ENCODE measurements at regions not wholly inside any gene's neighbourhood (a gene's known extent, or its start where the extent isn't known, plus 50 kb on each side); places are given as distances from the start of the nearest gene placed in this dataset.

DNA sequence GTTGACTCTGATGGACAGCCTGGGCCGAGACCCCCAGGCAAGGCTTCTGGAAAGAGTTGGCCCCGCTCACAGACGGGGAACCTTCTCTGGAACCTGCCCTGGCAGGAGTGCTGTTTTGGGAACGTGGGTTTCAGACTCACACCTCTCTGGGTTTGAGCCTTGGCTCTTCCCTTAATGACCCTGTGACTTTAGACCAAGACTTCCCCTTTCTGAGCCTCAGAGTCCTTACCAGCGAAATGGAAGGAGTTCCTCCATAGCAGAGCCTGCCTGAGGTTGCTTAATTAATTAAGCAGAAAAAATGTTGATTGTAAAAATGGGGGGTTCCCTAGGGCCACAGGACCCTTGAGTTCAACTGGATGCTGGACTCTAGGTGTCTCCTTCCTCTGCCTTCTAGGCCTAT, 408.2 kb downstream of the SEC14L1 start:
- Histone ChIP-seq H3K9me3 (ENCODE audit: low read length) (no peaks in the 10 kb centered on the region), H3K4me3 (replicated peaks in 1 of 3; ENCODE audit: insufficient read depth in 1 of 3, low read depth in 2 of 3, low read length in 3 of 3) (no peak overlapping the region), H3K4me2 (ENCODE audit: low read depth, low read length) (no peak overlapping the region), H3K9ac (ENCODE audit: insufficient read depth, low read depth, low read length) (no peak overlapping the region), H3K79me2 (ENCODE audit: insufficient read depth, low read length) (no peaks in the 10 kb centered on the region), H4K20me1 (ENCODE audit: insufficient read depth, low read length) (no peaks in the 10 kb centered on the region), H2AFZ (ENCODE audit: low read length) (no peak overlapping the region), H3K36me3 (replicated peaks in 1 of 2; ENCODE audit: control insufficient read depth in 1 of 2, insufficient read depth in 2 of 2, low read length in 2 of 2) (no peaks in the 10 kb centered on the region), H3K27me3 (ENCODE audit: control insufficient read depth in 1 of 2, insufficient read depth in 2 of 2, low read length in 2 of 2) (peaks cover 11 to 82% of the 10 kb centered on the region in 2 experiments), H3K27ac (ENCODE audit: extremely low read length, insufficient read depth, low read length) (no peak overlapping the region), H3K4me1 (ENCODE audit: insufficient read depth, low read length) (no peaks in the 10 kb centered on the region)
- 0% methylated on average over 3 of the region's 5 CpGs for WGBS (ENCODE audit: low lambda C conversion rate)
- BruUV-seq (replicated peaks) = no TSS peak
- CTCF ChIA-PET (ENCODE audit: low intra/inter-chr PET ratio, low total read pairs) = no interaction called here
- intact Hi-C loops (cut with micrococcal nuclease; ENCODE audit: unreplicated experiment) (loop anchor here (10.0 kb wide), 1 partner anchor 466 kb away; no protein-coding TSS in a partner anchor), in situ Hi-C loops (cut with HindIII; ENCODE audit: extremely low pct_ligation_motif_present, low pct_unique_long_range_greater_than_20kb) (no loop called here)
- POLR2A ChIA-PET = no interaction called here
- TF ChIP-seq DNMT3B (CRISPR knock-in tag; conservative IDR thresholded peaks at IDR 0.05) (no peak), TCF7 (IDR thresholded peaks at IDR 0.05; ENCODE audit: low read depth) (no peak), ZNF383 (CRISPR knock-in tag; IDR thresholded peaks at IDR 0.05; ENCODE audit: borderline replicate concordance) (no peak), RFX5 (IDR thresholded peaks at IDR 0.05; ENCODE audit: low read depth, low read length) (no peak), JDP2 (CRISPR knock-in tag; IDR thresholded peaks at IDR 0.05; ENCODE audit: borderline replicate concordance) (no peak), SNAI1 (CRISPR knock-in tag; IDR thresholded peaks at IDR 0.05; ENCODE audit: borderline replicate concordance) (no peak), HNF4A (CRISPR knock-in tag; IDR thresholded peaks at IDR 0.05) (no peak), SOX6 (IDR thresholded peaks at IDR 0.05) (no peak), SOX6 (CRISPR knock-in tag; IDR thresholded peaks at IDR 0.05) (no peak)
- TF ChIP-seq, protein P1, sequence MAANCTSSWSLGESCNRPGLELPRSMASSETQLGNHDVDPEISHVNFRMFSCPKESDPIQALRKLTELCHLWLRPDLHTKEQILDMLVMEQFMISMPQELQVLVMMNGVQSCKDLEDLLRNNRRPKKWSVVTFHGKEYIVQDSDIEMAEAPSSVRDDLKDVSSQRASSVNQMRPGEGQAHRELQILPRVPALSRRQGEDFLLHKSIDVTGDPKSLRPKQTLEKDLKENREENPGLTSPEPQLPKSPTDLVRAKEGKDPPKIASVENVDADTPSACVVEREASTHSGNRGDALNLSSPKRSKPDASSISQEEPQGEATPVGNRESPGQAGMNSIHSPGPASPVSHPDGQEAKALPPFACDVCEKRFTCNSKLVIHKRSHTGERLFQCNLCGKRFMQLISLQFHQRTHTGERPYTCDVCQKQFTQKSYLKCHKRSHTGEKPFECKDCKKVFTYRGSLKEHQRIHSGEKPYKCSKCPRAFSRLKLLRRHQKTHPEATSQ (CRISPR knock-in tag; IDR thresholded peaks at IDR 0.05; ENCODE audit: borderline replicate concordance) = no peak
- TF ChIP-seq, protein P2, sequence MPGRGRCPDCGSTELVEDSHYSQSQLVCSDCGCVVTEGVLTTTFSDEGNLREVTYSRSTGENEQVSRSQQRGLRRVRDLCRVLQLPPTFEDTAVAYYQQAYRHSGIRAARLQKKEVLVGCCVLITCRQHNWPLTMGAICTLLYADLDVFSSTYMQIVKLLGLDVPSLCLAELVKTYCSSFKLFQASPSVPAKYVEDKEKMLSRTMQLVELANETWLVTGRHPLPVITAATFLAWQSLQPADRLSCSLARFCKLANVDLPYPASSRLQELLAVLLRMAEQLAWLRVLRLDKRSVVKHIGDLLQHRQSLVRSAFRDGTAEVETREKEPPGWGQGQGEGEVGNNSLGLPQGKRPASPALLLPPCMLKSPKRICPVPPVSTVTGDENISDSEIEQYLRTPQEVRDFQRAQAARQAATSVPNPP (CRISPR knock-in tag; IDR thresholded peaks at IDR 0.05) = no peak
- TF ChIP-seq, protein P3, sequence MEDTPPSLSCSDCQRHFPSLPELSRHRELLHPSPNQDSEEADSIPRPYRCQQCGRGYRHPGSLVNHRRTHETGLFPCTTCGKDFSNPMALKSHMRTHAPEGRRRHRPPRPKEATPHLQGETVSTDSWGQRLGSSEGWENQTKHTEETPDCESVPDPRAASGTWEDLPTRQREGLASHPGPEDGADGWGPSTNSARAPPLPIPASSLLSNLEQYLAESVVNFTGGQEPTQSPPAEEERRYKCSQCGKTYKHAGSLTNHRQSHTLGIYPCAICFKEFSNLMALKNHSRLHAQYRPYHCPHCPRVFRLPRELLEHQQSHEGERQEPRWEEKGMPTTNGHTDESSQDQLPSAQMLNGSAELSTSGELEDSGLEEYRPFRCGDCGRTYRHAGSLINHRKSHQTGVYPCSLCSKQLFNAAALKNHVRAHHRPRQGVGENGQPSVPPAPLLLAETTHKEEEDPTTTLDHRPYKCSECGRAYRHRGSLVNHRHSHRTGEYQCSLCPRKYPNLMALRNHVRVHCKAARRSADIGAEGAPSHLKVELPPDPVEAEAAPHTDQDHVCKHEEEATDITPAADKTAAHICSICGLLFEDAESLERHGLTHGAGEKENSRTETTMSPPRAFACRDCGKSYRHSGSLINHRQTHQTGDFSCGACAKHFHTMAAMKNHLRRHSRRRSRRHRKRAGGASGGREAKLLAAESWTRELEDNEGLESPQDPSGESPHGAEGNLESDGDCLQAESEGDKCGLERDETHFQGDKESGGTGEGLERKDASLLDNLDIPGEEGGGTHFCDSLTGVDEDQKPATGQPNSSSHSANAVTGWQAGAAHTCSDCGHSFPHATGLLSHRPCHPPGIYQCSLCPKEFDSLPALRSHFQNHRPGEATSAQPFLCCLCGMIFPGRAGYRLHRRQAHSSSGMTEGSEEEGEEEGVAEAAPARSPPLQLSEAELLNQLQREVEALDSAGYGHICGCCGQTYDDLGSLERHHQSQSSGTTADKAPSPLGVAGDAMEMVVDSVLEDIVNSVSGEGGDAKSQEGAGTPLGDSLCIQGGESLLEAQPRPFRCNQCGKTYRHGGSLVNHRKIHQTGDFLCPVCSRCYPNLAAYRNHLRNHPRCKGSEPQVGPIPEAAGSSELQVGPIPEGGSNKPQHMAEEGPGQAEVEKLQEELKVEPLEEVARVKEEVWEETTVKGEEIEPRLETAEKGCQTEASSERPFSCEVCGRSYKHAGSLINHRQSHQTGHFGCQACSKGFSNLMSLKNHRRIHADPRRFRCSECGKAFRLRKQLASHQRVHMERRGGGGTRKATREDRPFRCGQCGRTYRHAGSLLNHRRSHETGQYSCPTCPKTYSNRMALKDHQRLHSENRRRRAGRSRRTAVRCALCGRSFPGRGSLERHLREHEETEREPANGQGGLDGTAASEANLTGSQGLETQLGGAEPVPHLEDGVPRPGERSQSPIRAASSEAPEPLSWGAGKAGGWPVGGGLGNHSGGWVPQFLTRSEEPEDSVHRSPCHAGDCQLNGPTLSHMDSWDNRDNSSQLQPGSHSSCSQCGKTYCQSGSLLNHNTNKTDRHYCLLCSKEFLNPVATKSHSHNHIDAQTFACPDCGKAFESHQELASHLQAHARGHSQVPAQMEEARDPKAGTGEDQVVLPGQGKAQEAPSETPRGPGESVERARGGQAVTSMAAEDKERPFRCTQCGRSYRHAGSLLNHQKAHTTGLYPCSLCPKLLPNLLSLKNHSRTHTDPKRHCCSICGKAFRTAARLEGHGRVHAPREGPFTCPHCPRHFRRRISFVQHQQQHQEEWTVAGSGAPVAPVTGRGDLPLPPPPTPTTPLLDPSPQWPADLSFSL (CRISPR knock-in tag; IDR thresholded peaks at IDR 0.05) = no peak
- TF ChIP-seq, protein P4, sequence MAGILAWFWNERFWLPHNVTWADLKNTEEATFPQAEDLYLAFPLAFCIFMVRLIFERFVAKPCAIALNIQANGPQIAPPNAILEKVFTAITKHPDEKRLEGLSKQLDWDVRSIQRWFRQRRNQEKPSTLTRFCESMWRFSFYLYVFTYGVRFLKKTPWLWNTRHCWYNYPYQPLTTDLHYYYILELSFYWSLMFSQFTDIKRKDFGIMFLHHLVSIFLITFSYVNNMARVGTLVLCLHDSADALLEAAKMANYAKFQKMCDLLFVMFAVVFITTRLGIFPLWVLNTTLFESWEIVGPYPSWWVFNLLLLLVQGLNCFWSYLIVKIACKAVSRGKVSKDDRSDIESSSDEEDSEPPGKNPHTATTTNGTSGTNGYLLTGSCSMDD (CRISPR knock-in tag; IDR thresholded peaks at IDR 0.05) = no peak
- FAIRE-seq (no peak), ATAC-seq (no peak), DNase-seq (ENCODE audit: low spot score) (no peak)

Measured in HepG2 (cell line).